AG10803 (cell line): ENCODE measurements at regions not wholly inside any gene's neighbourhood (a gene's known extent, or its start where the extent isn't known, plus 50 kb on each side); places are given as distances from the start of the nearest gene placed in this dataset.
"Not testable (repeated sequence)": the region's sequence is repeated elsewhere in the genome, so short reads cannot be mapped to it uniquely, and the experiment has no call there.

Experiments
- DNase-seq: peaks from one replicate; pipeline ENCODE4 v3.0.0; 2010; ENCODE audit warnings: low read depth
- H3K4me3 ChIP-seq: 2 replicates; pipeline ENCODE4 v1.5.1; 2011; ENCODE audit warnings: mild to moderate bottlenecking, low read length, control low read depth
- CTCF ChIP-seq: conservative IDR thresholded peaks from 2 replicates; pipeline ENCODE4 v1.5.1; 2011; ENCODE audit warnings: mild to moderate bottlenecking, low read length, control low read depth, inconsistent platforms

GRCh38 chr11:134939905-134940304 is 527.9 kb upstream of the B3GAT1 start:
- no peak overlapping the region for H3K4me3 ChIP-seq
- no peak for DNase-seq
- no peak for TF ChIP-seq CTCF

GRCh38 chr11:134939031-134939430 is 527.0 kb upstream of the B3GAT1 start:
- no peak for TF ChIP-seq CTCF
- no peak for DNase-seq
- no peak overlapping the region for H3K4me3 ChIP-seq

DNA sequence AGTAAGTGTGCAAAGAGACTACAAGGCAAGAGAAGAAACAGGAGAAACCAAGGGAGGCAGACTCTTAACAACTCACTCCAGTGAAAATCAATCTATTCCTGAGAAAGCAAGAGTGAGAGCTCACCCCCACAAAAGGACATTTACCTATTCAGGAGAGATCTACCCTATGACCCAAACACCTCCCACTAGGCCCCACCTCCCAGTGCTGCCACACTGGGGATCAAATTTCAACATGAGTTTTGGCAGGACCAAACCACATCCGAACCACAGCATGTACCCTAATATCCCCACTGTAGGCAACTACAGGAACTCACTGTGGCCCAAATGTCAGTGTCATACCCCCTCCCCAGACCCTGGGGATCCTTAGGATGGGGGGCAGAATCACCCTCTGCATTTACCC is 526.2 kb upstream of the B3GAT1 start:
- no peak for TF ChIP-seq CTCF
- no peak for DNase-seq
- H3K4me3 ChIP-seq = no peak overlapping the region

DNA sequence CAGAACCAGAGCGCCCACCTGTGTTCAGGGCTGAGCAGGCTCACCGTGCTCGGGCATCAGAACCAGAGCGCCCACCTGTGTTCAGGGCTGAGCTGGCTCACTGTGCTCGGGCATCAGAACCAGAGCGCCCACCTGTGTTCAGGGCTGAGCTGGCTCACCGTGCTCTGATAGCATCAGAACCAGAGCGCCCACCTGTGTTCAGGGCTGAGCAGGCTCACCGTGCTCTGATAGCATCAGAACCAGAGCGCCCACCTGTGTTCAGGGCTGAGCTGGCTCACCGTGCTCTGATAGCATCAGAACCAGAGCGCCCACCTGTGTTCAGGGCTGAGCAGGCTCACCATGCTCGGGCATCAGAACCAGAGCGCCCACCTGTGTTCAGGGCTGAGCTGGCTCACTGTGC is 525.2 kb upstream of the B3GAT1 start:
- not testable (repeated sequence) for DNase-seq, H3K4me3 ChIP-seq

DNA sequence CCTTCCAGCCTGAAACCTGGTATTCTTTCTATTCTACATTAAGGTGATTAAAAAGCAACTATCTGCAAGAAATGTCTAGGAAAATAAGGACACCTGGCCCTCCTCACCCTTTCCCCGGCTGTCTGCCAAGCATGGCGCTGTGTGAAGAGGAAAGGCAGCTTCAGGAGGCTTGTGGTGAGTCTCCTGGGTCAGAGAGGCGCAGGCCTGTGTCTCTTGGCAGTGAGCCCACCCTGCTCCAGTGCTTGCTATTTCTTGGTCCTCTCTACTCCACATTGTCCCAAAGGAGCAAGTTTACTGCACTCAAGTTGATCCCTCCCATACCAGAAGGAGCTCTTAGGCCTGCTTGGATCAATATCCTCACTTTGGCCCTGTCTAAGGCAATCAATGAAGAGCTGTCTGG is 520.7 kb upstream of the B3GAT1 start:
- no peak for DNase-seq
- H3K4me3 ChIP-seq = no peak overlapping the region
- no peak for TF ChIP-seq CTCF

DNA sequence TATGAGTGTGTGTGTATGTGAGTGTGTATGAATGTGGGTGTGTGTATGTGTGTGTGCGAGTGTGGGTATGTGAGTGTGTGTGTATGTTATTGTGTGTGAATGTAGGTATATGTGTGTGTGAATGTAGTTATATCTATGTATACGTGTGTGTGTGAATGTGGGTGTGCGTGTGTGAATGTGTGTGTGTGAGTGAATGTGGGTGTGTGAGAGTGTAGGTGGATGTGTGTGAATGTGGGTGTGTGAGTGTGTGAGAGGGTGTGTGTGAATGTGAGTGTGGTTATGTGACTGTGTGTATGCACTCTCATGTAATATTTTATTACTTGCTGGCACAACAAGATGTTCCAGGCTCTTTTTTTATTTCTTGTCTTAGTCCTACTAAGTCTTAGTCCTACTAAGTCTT is 513.4 kb upstream of the B3GAT1 start:
- H3K4me3 ChIP-seq = no peak overlapping the region
- no peak for DNase-seq
- no peak for TF ChIP-seq CTCF

GRCh38 chr11:134923441-134923840 is 511.4 kb upstream of the B3GAT1 start:
- H3K4me3 ChIP-seq = no peak overlapping the region
- TF ChIP-seq CTCF = no peak
- DNase-seq = no peak

DNA sequence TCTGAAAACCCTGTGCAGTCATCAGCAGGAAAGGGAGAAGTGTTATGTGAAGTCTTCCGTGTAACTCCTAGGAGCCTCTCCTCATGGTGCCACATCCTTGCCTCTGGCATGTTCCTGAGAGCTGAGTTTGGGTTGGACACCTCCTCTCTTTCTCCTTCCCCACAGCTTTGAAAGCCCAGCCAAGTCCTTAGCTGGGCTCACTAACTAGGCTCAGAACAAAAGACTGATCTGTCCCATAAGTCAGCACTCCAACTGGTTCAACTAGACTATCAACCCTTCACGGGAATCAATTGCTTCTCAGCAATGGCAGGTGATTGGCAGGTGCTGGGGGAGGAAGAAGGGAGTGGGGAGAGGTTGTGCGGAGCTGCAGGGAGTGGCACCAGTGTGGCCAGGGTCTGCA is 509.9 kb upstream of the B3GAT1 start:
- no peak for DNase-seq
- TF ChIP-seq CTCF = no peak

More for the DNA sequence above, 509.9 kb upstream of the B3GAT1 start:
- H3K4me3 ChIP-seq = no peak overlapping the region
